HL-60 (cell line): ENCODE measurements at regions not wholly inside any gene's neighbourhood (a gene's known extent, or its start where the extent isn't known, plus 50 kb on each side); places are given as distances from the start of the nearest gene placed in this dataset.

Experiments used
- POLR2AphosphoS5 ChIP-seq: IDR thresholded peaks from 2 replicates; pipeline ENCODE4 v1.6.1; 2012; ENCODE audit warnings: low read depth
- TF ChIP-seq, protein P1 (sequence below): IDR thresholded peaks from one replicate; pipeline ENCODE4 v1.5.1; 2011; ENCODE audit warnings: low read length, control low read depth, inconsistent platforms; ENCODE audit not compliant: insufficient read depth
- TF ChIP-seq, protein P2 (sequence below): IDR thresholded peaks from 2 replicates; pipeline ENCODE4 v1.6.1; 2012; ENCODE audit warnings: low read depth; ENCODE audit not compliant: insufficient replicate concordance

DNA sequence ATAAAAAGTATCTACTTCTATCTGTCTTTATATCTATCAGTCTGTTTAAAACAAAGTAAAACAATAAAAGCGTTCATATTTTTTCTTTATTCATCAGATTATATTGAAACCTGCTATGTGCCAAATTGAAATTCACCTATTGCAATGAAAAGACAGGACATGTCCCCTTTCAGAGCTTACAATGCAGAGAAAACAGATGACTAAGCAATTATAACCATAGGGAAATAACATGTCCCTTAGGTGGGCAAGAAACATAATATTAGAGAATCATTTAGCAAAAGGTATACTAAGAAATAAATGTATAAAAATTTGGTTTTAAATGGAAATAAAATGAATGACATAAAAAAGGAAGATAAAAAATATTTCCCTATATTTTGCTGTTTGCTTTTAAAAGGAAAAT, 1421.3 kb downstream of the FSCB start:
- TF ChIP-seq, protein P1, sequence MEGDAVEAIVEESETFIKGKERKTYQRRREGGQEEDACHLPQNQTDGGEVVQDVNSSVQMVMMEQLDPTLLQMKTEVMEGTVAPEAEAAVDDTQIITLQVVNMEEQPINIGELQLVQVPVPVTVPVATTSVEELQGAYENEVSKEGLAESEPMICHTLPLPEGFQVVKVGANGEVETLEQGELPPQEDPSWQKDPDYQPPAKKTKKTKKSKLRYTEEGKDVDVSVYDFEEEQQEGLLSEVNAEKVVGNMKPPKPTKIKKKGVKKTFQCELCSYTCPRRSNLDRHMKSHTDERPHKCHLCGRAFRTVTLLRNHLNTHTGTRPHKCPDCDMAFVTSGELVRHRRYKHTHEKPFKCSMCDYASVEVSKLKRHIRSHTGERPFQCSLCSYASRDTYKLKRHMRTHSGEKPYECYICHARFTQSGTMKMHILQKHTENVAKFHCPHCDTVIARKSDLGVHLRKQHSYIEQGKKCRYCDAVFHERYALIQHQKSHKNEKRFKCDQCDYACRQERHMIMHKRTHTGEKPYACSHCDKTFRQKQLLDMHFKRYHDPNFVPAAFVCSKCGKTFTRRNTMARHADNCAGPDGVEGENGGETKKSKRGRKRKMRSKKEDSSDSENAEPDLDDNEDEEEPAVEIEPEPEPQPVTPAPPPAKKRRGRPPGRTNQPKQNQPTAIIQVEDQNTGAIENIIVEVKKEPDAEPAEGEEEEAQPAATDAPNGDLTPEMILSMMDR: no peak
- TF ChIP-seq POLR2AphosphoS5: no peak
- TF ChIP-seq, protein P2, sequence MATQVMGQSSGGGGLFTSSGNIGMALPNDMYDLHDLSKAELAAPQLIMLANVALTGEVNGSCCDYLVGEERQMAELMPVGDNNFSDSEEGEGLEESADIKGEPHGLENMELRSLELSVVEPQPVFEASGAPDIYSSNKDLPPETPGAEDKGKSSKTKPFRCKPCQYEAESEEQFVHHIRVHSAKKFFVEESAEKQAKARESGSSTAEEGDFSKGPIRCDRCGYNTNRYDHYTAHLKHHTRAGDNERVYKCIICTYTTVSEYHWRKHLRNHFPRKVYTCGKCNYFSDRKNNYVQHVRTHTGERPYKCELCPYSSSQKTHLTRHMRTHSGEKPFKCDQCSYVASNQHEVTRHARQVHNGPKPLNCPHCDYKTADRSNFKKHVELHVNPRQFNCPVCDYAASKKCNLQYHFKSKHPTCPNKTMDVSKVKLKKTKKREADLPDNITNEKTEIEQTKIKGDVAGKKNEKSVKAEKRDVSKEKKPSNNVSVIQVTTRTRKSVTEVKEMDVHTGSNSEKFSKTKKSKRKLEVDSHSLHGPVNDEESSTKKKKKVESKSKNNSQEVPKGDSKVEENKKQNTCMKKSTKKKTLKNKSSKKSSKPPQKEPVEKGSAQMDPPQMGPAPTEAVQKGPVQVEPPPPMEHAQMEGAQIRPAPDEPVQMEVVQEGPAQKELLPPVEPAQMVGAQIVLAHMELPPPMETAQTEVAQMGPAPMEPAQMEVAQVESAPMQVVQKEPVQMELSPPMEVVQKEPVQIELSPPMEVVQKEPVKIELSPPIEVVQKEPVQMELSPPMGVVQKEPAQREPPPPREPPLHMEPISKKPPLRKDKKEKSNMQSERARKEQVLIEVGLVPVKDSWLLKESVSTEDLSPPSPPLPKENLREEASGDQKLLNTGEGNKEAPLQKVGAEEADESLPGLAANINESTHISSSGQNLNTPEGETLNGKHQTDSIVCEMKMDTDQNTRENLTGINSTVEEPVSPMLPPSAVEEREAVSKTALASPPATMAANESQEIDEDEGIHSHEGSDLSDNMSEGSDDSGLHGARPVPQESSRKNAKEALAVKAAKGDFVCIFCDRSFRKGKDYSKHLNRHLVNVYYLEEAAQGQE: no peak
